OCI-LY3 (cell line): ENCODE measurements at regions not wholly inside any gene's neighbourhood (a gene's known extent, or its start where the extent isn't known, plus 50 kb on each side); places are given as distances from the start of the nearest gene placed in this dataset.

Experiments used
- EZH2phosphoT487 ChIP-seq: fragments of 200-600 bp; shearing (Covaris generic); IDR thresholded peaks from 2 replicates; pipeline ENCODE4 v1.6.1; 2018; ENCODE audit warnings: antibody characterized with exemption, mixed run types, low read depth
- TF ChIP-seq, protein P1 (sequence below): fragments of 200-600, 300-600 bp; sonication (generic); IDR thresholded peaks from 2 replicates; pipeline ENCODE4 v1.5.1; 2014; ENCODE audit warnings: antibody characterized with exemption, low read length, low read depth

DNA sequence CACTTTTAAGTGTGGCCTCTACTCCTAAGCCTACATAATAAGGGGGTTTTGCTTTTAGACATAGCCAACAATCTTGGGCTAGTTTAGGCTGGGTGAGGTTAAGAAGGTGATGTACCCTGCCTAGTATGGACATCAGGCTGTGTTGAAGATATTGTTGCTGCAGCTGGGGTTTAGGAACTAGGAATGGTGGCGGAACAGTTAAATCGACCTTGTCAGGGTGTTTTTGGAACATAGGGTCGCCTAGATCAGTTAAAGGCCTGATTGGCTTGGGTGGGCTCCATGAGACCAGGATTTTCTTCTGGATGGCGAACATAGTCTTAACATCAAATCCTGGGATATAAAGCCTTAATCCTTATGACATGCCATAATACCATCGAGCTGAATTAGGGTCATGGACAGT lies 156.1 kb downstream of the TRIM27 start:
- TF ChIP-seq, protein P1, sequence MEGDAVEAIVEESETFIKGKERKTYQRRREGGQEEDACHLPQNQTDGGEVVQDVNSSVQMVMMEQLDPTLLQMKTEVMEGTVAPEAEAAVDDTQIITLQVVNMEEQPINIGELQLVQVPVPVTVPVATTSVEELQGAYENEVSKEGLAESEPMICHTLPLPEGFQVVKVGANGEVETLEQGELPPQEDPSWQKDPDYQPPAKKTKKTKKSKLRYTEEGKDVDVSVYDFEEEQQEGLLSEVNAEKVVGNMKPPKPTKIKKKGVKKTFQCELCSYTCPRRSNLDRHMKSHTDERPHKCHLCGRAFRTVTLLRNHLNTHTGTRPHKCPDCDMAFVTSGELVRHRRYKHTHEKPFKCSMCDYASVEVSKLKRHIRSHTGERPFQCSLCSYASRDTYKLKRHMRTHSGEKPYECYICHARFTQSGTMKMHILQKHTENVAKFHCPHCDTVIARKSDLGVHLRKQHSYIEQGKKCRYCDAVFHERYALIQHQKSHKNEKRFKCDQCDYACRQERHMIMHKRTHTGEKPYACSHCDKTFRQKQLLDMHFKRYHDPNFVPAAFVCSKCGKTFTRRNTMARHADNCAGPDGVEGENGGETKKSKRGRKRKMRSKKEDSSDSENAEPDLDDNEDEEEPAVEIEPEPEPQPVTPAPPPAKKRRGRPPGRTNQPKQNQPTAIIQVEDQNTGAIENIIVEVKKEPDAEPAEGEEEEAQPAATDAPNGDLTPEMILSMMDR = no peak
- TF ChIP-seq EZH2phosphoT487 = no peak
